ENCODE measurements at regions not wholly inside any gene's neighbourhood (a gene's known extent, or its start where the extent isn't known, plus 50 kb on each side); places are given as distances from the start of the nearest gene placed in this dataset.

DNA sequence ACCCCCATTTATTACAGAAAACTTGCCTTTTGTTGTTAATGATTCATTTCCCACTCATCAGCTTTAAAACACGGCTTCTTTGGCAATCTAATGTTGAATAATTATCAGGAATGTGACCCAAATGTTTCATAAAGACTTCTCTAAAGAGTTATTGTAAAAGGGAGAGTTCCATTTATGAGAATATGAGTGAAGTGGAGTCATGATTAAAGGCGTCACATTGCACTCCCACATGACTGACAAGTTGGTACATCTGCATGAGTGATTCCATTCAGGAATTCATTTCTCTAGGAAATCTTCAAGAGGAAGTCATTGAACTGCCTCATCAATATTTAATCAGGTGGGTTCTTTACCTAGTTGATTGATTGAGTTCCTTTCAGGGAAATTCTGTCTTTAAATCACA, 184.8 kb downstream of the LNPK start:
- no peak for DNase-seq (ENCODE audit: low spot score)
- H3K27me3 ChIP-seq (replicated peaks; ENCODE audit: insufficient read depth, low read depth, low read length, poor library complexity), result peaks cover 5% of the 10 kb centered on the region
- no peak for TF ChIP-seq EZH2 (IDR thresholded peaks at IDR 0.05; ENCODE audit: borderline replicate concordance, low read depth, low read length, poor library complexity, severe bottlenecking)
- TF ChIP-seq CTCF (conservative IDR thresholded peaks at IDR 0.05; ENCODE audit: low read depth, low read length), result no peak
- no peaks in the 10 kb centered on the region for H3K4me1 ChIP-seq (ENCODE audit: insufficient read depth, low read length, poor library complexity, severe bottlenecking)
- ChIA-PET CTCF (no interaction called here), POLR2A (ENCODE audit: low non-redundant PET) (no interaction called here)
- H3K27ac ChIP-seq (ENCODE audit: low read depth, low read length, poor library complexity, severe bottlenecking), result no peak overlapping the region
- no TSS peak for BruUV-seq (replicated peaks)
- H3K4me3 ChIP-seq (ENCODE audit: low read depth, low read length, poor library complexity, severe bottlenecking), result no peak overlapping the region
- H3K9me3 ChIP-seq (ENCODE audit: low read depth, low read length, poor library complexity, severe bottlenecking), result peaks cover 7% of the 10 kb centered on the region
- no peaks in the 10 kb centered on the region for H3K36me3 ChIP-seq (ENCODE audit: insufficient read depth, low read length, poor library complexity, severe bottlenecking)
- intact Hi-C loops (cut with micrococcal nuclease; ENCODE audit: unreplicated experiment), result no loop called here

- H3K4me1 ChIP-seq (ENCODE audit: insufficient read depth, low read length, poor library complexity, severe bottlenecking), result no peaks in the 10 kb centered on the region
- ChIA-PET CTCF (no interaction called here), POLR2A (ENCODE audit: low non-redundant PET) (no interaction called here)
- intact Hi-C loops (cut with micrococcal nuclease; ENCODE audit: unreplicated experiment), result no loop called here
- H3K27ac ChIP-seq (ENCODE audit: low read depth, low read length, poor library complexity, severe bottlenecking), result no peak overlapping the region
- H3K9me3 ChIP-seq (ENCODE audit: low read depth, low read length, poor library complexity, severe bottlenecking), result peaks cover 7% of the 10 kb centered on the region
- H3K4me3 ChIP-seq (ENCODE audit: low read depth, low read length, poor library complexity, severe bottlenecking), result no peak overlapping the region
- H3K27me3 ChIP-seq (replicated peaks; ENCODE audit: insufficient read depth, low read depth, low read length, poor library complexity), result peaks cover 4% of the 10 kb centered on the region
- TF ChIP-seq EZH2 (IDR thresholded peaks at IDR 0.05; ENCODE audit: borderline replicate concordance, low read depth, low read length, poor library complexity, severe bottlenecking), result no peak
- TF ChIP-seq CTCF (conservative IDR thresholded peaks at IDR 0.05; ENCODE audit: low read depth, low read length), result no peak
- H3K36me3 ChIP-seq (ENCODE audit: insufficient read depth, low read length, poor library complexity, severe bottlenecking), result no peaks in the 10 kb centered on the region
- no peak for DNase-seq (ENCODE audit: low spot score)
- BruUV-seq (replicated peaks), result no TSS peak
These were observed 186.5 kb downstream of the LNPK start for GRCh38 chr2:175815537-175815936.

- Histone ChIP-seq H3K4me1 (ENCODE audit: insufficient read depth, low read length, poor library complexity, severe bottlenecking) (no peaks in the 10 kb centered on the region), H3K27ac (ENCODE audit: low read depth, low read length, poor library complexity, severe bottlenecking) (no peak overlapping the region), H3K9me3 (ENCODE audit: low read depth, low read length, poor library complexity, severe bottlenecking) (peaks cover 7% of the 10 kb centered on the region), H3K27me3 (replicated peaks; ENCODE audit: insufficient read depth, low read depth, low read length, poor library complexity) (no peaks in the 10 kb centered on the region), H3K4me3 (ENCODE audit: low read depth, low read length, poor library complexity, severe bottlenecking) (no peak overlapping the region), H3K36me3 (ENCODE audit: insufficient read depth, low read length, poor library complexity, severe bottlenecking) (no peaks in the 10 kb centered on the region)
- ChIA-PET CTCF (no interaction called here), POLR2A (ENCODE audit: low non-redundant PET) (no interaction called here)
- no TSS peak for BruUV-seq (replicated peaks)
- intact Hi-C loops (cut with micrococcal nuclease; ENCODE audit: unreplicated experiment), result no loop called here
- DNase-seq (ENCODE audit: low spot score), result no peak
- TF ChIP-seq CTCF (conservative IDR thresholded peaks at IDR 0.05; ENCODE audit: low read depth, low read length), result no peak
- TF ChIP-seq EZH2 (IDR thresholded peaks at IDR 0.05; ENCODE audit: borderline replicate concordance, low read depth, low read length, poor library complexity, severe bottlenecking), result no peak
These were observed 190.1 kb downstream of the LNPK start for GRCh38 chr2:175811971-175812370.

Data from A673 (cell line).